ENCODE measurements at regions not wholly inside any gene's neighbourhood (a gene's known extent, or its start where the extent isn't known, plus 50 kb on each side); places are given as distances from the start of the nearest gene placed in this dataset.
A peak's percentile ranks its signal among the peaks of the same experiment; 100 is the strongest.

- ATAC-seq: peak; percentile 94 to 96
These were observed 73.4 kb upstream of the UBL3 start for GRCh38 chr13:29923554-29924481.

DNA sequence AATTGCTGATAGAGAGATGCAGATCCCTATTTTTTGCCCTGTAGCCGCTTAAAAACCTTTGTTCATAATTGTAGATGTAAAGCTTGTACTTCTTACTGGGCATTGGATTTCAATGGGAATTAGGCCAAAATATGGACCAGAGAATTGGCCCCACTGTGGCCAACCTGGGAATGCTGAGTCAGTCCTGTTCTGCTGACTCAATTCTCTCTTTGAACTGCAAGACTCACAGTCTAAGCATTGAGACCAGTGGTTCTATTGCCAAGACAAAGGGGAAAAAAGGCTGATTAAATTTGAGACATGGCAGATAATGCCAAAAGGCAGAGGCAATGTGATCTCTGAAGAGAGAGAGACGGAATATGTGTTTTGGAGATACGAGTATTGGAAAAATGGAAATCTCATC is 72.5 kb upstream of the UBL3 start:
- ATAC-seq: no peak

- ATAC-seq: peak in 1 of 2 donors; percentile 10
These were observed 71.9 kb upstream of the UBL3 start for GRCh38 chr13:29922281-29922821.

- no peak for ATAC-seq
These were observed 71.1 kb upstream of the UBL3 start for GRCh38 chr13:29921542-29921941.

GRCh38 chr13:29920025-29920643 is 69.7 kb upstream of the UBL3 start:
- ATAC-seq: no peak

- no peak for ATAC-seq
These were observed 68.4 kb upstream of the UBL3 start for GRCh38 chr13:29918845-29919244.

DNA sequence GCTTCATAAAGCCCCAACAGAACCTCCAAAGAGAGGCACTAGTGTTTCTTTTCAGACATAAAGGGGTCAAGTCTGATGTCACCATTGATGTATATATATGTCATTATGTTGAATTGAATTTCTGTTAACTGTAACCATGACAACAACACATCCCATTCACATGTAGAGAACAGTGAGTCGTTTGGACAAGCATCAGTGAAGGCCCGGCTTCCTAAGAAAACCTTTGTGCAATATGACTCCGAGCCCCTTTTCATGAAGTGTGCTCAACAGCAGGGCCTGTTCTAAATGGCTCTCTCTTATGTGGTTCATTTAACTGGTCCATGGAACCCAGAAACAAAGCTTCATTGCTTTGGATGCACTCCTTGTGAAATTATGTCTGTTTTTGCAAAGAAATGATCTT is 67.2 kb upstream of the UBL3 start:
- ATAC-seq: no peak

GRCh38 chr13:29914581-29914980 is 64.2 kb upstream of the UBL3 start:
- ATAC-seq: no peak

DNA sequence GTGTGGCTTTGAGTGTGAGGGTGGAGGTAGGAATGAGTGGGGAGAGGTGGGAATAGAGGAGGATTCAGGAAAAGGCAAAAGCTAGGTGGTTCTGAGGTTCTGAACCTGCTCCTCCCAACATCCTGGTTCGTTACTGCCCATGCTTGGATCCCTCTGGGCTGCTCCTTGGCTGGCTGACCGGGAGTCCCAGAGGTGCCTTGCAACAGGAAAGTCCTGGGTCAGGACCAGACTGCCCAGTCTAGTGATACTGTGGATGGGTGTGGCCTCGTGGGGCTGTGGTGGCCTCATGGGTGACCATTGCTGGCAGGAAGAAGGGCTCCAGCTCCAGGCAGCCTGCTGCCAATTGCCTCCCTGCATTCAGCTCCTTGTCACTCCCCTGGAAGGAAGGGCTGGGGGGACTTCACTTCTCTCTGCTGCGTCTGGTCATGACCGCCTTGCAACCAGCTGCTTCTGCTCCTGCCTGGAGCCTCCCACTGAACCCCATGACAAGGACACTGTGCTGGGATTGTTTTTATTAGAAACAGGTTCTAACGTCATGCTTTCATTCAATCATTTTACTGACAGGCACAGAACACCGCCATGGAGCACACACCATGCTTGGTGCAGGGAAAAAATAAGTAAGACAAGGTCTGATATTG is 61.5 kb upstream of the UBL3 start:
- no peak for ATAC-seq

DNA sequence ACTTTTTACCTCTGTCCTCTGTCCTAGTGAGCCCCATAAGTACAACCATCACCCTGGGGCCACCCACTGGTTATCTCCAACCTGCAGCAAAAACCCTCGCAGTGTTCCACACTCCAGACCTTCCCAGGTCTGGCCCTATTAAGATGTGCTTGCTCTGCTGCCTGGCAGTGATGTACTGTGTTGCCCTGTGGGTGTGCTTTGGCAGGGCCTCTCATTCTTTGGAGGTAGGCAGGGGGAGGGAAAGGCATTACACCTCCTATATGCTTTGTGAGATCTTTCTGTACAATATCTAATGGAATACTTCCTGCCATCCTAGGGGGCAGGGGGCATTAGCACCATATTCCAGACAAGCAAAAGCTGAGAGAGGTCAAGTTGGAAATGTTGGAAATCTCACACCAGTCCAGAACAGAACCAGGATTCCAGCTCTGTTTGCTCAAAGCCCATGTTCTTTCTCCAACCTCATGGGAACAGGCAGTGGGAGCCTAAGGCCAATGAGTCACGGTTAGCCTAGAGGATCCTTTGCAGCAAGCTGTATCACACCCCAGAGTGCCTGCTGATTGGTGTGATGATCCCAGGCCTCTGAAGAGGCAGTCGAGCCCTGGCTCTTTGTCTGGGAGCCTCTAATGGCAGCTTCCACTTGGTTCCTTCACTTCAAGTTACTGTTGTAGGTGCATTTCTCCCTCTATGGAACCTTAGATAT is 59.7 kb upstream of the UBL3 start:
- ATAC-seq: no peak

DNA sequence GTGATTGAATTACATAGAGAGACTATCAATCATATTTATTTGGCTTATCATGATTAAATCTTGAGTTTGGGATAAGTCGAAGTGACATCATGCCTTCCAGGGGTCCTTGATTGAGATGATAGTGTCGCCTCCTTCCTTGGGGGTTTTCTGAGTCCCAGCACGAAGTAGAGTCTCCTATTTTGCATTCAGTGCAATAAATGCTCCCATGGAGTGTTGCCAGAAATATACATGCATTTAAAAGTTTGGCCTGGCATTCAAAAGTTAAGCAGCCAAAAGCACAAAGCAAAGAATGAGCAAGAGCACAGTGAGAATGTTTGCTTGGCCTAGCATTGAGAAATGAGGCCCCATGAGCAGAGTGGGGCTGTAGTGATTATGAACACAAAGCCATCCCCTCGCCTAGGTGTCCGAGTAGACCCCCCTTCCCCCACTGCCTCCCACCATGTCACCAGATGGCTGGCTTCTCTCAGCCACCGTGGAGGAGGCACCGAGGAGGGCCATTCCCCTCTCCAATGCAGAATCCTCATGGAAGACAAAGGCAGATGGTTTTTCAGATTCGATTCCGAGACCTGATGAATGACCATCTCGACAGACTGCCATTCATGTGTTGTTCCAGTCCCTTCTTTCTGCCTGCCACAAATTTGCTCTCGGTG is 58.8 kb upstream of the UBL3 start:
- no peak for ATAC-seq

- ATAC-seq: no peak
These were observed 58.1 kb upstream of the UBL3 start for GRCh38 chr13:29908416-29909080.

DNA sequence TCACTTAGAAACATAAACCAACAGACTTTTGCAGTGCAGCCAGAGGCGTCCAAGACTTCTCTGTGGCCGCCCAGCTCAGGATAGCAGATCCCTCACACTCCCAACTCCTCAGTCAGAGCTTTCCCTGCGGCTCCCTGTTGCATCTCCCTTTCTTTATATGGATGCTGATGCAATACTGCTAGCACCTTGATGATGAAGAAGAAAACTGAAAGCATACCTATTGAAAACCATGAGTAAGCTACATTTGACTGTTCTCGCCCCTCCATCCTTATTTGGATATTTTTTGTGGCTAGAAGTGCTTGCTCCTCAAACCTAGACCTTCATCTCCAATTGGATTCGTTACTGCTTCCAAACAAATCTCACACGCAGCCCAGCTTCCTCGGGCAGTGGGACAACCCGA is 57.3 kb upstream of the UBL3 start:
- ATAC-seq: peak; percentile 36 to 38

GRCh38 chr13:29906432-29907011 is 56.1 kb upstream of the UBL3 start:
- ATAC-seq: no peak

DNA sequence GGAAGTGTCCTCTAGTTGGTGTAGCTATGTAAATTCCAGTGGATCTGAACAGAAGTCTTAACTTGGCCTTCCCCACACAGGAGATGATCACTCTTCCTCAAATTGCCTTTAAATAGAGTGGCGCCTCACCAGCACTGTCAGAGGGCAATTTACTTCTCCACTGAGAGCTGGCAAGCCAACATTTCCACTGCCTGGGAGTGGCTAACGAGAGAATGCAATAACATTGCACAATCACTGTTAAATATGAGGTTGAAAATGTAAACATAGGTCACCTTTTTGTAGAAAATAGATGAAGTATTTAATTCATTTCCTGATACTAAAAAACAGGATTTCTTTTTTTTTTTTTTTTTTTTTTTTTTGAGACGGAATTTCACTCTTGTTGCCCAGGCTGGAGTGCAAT is 55.4 kb upstream of the UBL3 start:
- no peak for ATAC-seq

DNA sequence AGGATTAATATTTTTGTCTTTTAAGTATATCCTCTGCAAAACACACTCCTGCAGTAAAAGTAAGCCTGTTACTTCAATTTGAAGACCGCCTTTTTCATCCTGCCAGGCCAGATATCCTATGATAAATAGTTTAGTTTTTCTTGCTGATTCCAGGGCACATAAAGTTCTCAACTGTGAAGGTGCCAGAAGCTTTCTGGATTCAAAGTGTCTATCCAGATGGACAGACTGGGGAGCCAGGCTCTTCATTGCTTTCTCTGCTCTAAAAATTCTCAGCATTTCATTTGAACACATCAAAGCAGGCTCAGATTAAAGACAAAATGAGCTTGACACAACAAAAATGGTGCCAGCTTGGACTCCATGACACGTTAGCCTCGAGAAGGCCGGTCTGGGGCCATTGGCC is 53.6 kb upstream of the UBL3 start:
- ATAC-seq: no peak

GRCh38 chr13:29903543-29903942 is 53.1 kb upstream of the UBL3 start:
- no peak for ATAC-seq

GRCh38 chr13:29902632-29903305 is 52.4 kb upstream of the UBL3 start:
- no peak for ATAC-seq

DNA sequence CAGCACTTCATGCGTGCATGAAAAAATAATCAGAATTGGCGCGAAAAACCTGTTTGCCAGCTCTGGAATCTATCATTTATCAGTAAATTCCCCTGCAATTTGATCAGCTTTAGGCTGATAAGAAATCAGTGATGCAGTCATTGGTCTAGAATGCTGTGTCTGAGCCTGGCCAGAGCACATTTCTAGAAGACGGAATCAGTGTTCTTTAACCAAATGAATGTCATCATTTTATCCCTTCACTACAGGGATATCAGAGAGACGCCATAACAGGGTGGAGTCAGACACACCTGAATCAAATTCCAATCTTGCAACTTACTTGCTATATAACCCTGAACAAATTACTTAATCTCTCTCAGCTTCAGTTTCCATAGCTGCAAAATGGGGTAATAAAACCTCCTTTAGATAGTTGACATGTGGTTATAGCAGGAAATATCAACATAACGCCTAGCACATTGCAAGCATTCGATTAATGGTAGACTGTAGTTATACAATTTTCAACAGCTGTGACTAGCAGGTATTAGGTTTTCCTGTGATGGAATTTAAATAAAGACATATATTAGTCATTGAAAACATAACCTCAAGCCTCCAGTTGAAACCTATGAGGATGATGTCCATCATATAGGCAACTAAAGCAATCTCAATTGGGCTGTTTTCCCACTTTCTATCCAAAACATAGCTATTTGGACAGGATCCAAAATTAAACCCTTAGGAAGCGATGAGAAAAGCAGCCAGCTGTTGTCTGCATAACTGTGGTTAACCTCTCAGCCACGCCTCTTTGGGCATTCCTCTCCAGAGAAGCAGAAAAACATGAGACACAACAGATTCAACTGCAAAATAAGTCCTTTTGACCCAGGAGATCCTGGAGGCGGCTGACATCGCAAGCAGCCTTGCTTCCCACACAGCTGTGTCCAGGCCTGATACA is 51.6 kb upstream of the UBL3 start:
- ATAC-seq: peak; percentile 38 to 53
